H4 (cell line): ENCODE measurements at regions not wholly inside any gene's neighbourhood (a gene's known extent, or its start where the extent isn't known, plus 50 kb on each side); places are given as distances from the start of the nearest gene placed in this dataset.

Source experiments
- DNase-seq: peaks from one replicate; pipeline ENCODE4 v3.0.0-alpha.2; 2015; ENCODE audit warnings: low spot score

GRCh38 chr3:80492162-80492561 is 724.4 kb upstream of the ROBO1 start:
- DNase-seq, result no peak

- DNase-seq, result no peak
Measured at GRCh38 chr3:80472961-80473360, 705.2 kb upstream of the ROBO1 start.

DNA sequence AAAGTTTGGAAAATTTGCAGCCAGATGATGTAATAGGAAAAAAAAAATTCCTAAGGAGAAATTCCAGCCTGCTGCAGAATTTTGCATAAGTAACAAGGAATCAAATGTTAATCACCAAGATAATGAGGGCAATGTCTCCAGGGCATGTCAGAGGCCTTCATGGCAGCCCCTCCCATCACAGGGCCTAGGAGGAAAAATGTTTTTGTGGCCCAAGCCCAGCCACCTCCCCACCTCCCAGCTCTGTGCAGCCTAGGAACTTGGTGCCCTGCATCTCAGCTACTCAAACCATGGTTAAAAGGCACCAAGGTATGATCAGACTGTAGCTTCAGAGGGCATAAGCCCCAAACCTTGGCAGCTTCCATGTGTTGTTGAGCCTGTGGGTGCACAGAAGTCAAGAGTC is 704.7 kb upstream of the ROBO1 start:
- DNase-seq, result no peak

GRCh38 chr3:80470433-80470832 is 702.6 kb upstream of the ROBO1 start:
- DNase-seq, result no peak

DNA sequence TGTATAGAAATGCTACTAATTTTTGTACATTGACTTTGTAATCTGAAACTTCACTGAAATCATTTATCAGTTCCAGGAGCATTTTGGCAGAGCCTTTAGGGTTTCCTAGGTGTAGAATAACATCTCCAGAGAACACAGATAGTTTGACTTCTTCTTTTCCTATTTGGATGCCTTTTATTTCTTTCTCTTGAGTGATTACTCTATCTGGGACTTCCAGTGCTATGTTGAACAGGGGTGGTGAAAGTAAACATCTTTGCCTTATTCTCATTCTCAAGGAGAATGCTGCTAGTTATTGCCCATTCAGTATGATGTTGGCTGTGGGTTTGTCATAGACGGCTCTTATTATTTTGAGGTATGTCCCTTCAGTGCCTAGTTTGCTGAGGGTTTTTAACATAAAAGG is 697.9 kb upstream of the ROBO1 start:
- DNase-seq, result no peak

DNA sequence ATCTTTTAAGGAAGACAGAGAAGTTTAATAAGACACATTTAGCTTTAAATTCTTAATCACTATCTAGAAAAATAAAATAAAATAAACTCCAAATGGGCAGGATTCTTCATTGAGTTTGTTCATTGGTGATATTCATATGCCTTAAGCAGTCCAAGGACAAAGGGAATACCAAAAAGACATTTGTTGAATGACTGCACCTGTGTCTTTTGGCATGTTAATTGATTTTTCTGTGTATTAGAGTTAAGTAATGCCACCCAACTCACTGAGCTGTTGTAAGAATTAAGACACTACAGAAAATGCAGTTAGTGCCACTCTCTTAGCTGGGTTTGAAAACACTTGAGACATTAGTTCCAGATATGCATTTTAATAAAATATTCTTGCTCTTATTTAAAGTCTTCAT is 683.6 kb upstream of the ROBO1 start:
- DNase-seq, result no peak

GRCh38 chr3:80445641-80446040 is 677.8 kb upstream of the ROBO1 start:
- DNase-seq, result no peak

DNA sequence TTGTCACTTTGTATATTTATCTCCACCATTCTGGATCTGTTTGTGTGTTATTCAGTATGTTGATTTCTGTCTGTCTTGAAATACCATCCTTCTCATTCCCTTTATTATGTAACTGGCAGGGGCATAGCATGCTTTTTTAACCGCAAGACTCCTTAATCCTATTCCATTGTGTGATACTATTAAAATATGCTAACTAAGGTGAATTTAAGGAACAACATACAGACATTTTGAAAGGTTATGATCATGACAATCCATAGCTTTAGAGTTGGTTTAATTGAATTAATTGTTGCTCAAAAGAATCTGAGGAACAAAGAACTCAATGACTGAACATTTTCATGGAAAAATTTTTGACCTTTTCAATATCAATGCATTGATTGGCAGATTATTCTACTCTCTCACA is 677.3 kb upstream of the ROBO1 start:
- DNase-seq, result no peak

- no peak for DNase-seq
Measured at GRCh38 chr3:80439490-80439889, 671.7 kb upstream of the ROBO1 start.

GRCh38 chr3:80434366-80434765 is 666.6 kb upstream of the ROBO1 start:
- DNase-seq, result no peak

- DNase-seq, result no peak
Measured at GRCh38 chr3:80424951-80425350, 657.2 kb upstream of the ROBO1 start.

DNA sequence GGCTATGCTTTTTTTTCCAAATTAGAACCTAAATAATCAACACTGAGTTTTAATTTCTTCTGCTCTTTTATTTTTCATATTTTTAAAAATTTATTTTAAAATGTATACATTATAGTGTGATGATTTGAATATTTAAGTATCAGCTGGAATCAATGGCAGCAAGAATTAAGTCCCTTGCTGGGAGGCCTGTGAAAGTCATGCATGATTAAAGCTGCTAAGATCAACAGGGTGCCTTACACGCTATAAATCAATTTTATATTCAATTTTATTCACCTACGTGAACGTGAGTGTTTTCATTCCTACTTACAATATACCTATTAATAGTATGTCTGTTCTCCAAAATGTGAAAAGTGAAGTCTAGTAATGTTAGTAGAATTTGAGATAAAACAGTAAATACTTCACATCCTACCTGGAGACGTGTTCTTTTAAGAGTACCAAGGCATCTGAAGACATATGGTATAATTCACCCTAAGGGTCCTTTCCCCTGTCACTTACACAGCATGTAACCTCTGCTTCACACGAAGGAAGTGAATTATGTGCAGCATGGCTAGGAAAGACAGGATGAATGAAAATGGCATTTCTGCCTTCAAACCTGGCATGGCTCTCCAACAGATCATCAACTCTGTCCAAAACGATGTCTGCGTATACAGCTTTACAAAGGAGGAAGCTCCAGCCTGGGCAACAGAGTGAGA is 640.4 kb upstream of the ROBO1 start:
- no peak for DNase-seq

GRCh38 chr3:80405618-80406017 is 637.8 kb upstream of the ROBO1 start:
- DNase-seq, result no peak

DNA sequence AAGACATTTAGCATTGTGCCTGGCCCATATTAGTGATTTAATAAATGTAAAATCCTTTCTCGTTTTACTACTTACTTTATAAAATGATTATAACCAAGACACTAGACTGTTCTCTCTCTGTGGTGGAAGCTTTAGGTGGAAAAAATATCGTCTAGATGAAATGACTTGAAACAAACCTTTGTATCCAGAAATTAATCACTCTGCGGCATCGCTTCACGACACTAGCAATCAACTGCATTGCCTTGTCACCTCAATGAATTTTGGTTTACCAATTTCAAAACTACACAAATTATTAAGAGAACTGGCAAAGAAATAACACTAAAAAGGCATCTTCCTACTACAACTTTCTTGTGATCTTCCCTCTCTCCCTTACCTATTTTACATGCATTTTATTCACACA is 627.2 kb upstream of the ROBO1 start:
- DNase-seq, result no peak

GRCh38 chr3:80391573-80391972 is 623.8 kb upstream of the ROBO1 start:
- no peak for DNase-seq

DNA sequence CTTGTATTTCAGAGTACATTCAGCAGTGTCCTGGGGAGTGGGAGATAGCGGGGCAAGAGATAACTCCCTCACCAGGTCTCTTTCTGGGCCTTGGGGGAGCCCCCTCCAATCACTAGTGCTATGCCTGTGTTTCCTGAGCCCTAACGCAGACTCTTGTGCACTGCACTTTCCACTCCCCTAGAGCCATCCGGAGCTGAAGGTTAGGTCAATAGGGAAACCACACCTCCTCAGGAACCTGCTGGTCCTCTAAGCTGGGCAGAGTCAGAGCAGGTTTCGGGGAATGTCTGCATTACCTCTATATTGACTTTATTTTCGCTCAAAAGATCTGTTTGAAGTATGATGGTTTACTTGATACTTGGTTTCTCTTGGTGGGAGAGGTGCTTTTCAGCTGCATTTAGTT is 617.0 kb upstream of the ROBO1 start:
- no peak for DNase-seq

DNA sequence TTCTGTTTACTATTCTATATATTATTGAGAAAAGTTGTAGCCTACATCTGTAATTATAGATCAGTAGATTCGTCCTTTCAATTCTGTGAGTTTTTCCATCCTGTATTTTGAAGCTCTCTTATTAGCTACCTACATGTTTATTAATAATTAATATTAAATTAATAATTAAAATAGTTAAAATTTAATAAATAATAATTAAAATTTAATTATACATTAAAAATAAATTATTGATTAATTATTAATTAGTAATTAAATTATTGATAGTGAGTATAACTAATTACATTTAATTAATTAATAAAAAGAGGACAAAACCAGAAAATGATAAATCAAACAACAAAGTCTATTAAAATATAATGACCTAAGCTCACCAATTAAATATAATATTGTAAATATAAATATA is 606.6 kb upstream of the ROBO1 start:
- DNase-seq, result no peak

DNA sequence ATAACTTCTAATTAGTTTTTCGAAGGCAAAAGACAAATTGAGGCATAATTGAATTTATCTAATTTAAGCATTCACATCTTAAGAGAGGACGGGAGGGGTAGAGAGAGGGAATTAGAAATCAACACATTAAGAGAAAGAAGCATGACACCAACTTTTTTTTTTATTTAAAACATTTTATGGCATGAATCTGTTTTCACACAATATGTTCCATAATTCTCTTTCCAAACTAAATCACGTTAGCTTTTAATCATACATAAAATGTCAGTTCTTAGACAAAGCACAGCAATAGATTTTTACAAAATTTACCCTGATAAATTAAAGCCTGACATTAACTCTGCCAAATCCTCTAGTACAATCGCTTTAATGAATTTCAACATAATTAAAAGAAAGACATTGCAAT is 600.8 kb upstream of the ROBO1 start:
- DNase-seq, result no peak

DNA sequence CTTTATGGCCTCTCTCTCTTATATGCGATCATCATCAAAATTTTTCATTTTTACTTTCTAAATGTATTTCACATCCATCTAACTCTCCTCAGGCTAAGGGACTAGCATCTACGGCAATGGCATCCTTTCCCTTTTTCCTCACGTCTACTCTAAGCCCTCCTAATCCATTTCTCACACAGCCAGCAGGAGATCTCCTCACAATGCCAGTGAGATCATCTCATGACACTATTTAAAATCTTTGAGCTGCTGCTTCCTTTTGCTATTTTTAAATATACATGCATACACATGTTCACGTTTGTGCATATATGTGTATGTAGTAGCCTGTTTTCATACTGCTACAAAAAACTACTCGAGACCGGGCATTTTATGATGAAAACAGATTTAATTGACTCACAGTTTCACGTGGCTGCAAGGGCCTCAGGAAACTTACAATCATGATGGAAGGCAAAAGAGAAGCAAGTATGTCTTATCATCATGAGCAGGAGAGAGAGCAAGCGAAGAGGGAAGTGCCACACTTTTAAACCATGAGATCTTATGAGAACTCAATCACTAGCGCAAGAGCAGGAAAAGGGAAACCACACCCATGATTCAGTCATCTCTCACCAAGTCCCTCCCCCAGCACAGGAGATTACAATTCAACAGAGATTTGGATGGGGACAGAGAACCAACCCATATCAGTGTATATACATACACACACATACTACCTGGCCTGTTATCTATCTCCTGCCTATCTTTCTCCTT is 599.2 kb upstream of the ROBO1 start:
- no peak for DNase-seq

DNA sequence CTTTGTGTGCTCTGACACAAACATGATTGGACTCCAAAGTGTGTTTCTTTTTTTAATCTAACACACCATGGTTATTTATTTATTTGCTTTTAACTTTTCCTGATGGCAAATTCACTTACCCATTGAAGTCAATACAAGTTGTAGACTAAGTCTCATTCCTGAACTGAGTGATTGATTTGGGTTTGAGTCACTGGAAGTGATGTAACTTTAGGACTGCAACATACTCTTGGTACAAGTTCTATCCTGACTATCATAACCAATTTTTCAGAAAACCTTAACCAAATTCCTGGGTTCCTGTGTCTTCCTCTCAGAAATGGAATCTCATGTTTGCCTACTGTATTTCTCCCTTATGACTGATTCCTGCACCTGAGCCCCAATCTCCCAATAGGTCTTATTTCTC is 590.0 kb upstream of the ROBO1 start:
- no peak for DNase-seq

GRCh38 chr3:80355144-80355543 is 587.3 kb upstream of the ROBO1 start:
- no peak for DNase-seq

- no peak for DNase-seq
Measured at GRCh38 chr3:80351201-80351600, 583.4 kb upstream of the ROBO1 start.

DNA sequence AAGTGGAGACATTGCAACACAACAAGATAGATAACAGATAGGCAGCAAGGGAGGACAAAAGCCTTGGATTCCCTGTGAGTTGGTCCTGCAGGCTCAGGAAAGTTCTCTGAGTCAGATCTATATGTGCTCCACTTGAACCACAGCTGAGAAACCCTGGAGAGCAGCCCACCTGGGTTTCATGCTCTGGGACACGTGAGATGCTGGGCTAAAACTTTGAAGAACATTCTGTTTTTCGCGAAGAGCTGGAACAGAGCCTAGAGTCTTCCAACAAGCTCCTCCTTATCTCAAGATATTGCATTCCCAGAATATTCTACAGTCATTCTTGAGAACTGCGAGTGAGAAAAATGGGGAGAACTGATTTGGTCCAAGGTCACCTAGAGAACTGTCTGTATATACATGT is 583.0 kb upstream of the ROBO1 start:
- no peak for DNase-seq

GRCh38 chr3:80338366-80338765 is 570.6 kb upstream of the ROBO1 start:
- DNase-seq, result peak; percentile 11
